NOMO-1 treated with DMSO at 0.1 percent for 48 hours (cell line): ENCODE measurements at regions not wholly inside any gene's neighbourhood (a gene's known extent, or its start where the extent isn't known, plus 50 kb on each side); places are given as distances from the start of the nearest gene placed in this dataset.
"Not testable (repeated sequence)": the region's sequence is repeated elsewhere in the genome, so short reads cannot be mapped to it uniquely, and the experiment has no call there.

Source experiments
- DNase-seq: peaks from one replicate; lab custom pipeline; 2025; ENCODE audit not compliant: unreplicated experiment; lab: John Stamatoyannopoulos, UW

- DNase-seq, result not testable (repeated sequence)
Observed at GRCh38 chr2:90291168-90291883, 1599.9 kb downstream of the RPIA start.

- DNase-seq, result not testable (repeated sequence)
Observed at GRCh38 chr2:90291934-90292333, 1600.5 kb downstream of the RPIA start.

GRCh38 chr2:90292451-90292850, 1601.0 kb downstream of the RPIA start:
- not testable (repeated sequence) for DNase-seq

GRCh38 chr2:90293224-90293623, 1601.8 kb downstream of the RPIA start:
- not testable (repeated sequence) for DNase-seq

- DNase-seq, result not testable (repeated sequence)
Observed at GRCh38 chr2:90293806-90294205, 1602.3 kb downstream of the RPIA start.

- DNase-seq, result not testable (repeated sequence)
Observed at GRCh38 chr2:90295036-90295750, 1603.7 kb downstream of the RPIA start.

GRCh38 chr2:90296484-90296777, 1605.0 kb downstream of the RPIA start:
- DNase-seq, result not testable (repeated sequence)

- DNase-seq, result not testable (repeated sequence)
Observed at GRCh38 chr2:90297701-90298100, 1606.2 kb downstream of the RPIA start.

GRCh38 chr2:90298126-90298755, 1606.8 kb downstream of the RPIA start:
- DNase-seq, result not testable (repeated sequence)

- DNase-seq, result not testable (repeated sequence)
Observed at GRCh38 chr2:90298983-90299382, 1607.5 kb downstream of the RPIA start.

- DNase-seq, result not testable (repeated sequence)
Observed at GRCh38 chr2:90322982-90323381, 1631.5 kb downstream of the RPIA start.

GRCh38 chr2:90323612-90324558, 1632.4 kb downstream of the RPIA start:
- DNase-seq, result not testable (repeated sequence)

- not testable (repeated sequence) for DNase-seq
Observed at GRCh38 chr2:90324672-90325071, 1633.2 kb downstream of the RPIA start.

- DNase-seq, result not testable (repeated sequence)
Observed at GRCh38 chr2:90325796-90326353, 1634.4 kb downstream of the RPIA start.

GRCh38 chr2:90355546-90355945, 1664.1 kb downstream of the RPIA start:
- not testable (repeated sequence) for DNase-seq

- not testable (repeated sequence) for DNase-seq
Observed at GRCh38 chr2:90359344-90359743, 1667.9 kb downstream of the RPIA start.

- DNase-seq, result not testable (repeated sequence)
Observed at GRCh38 chr2:90359887-90360730, 1668.6 kb downstream of the RPIA start.

- not testable (repeated sequence) for DNase-seq
Observed at GRCh38 chr2:90360731-90361035, 1669.2 kb downstream of the RPIA start.
